T-cell (primary cell): ENCODE measurements at regions not wholly inside any gene's neighbourhood (a gene's known extent, or its start where the extent isn't known, plus 50 kb on each side); places are given as distances from the start of the nearest gene placed in this dataset.

Experiments used
- ATAC-seq, 4 experiments: fragments of 200-7000 bp in 3 of 4; fragments of 150-1000 bp in 1 of 4; cut with Tn5 transposase; replicated peaks in 1 of 4; 1 replicate in 3 of 4; 2 replicates in 1 of 4; pipeline ENCODE4 v1.10.0; 2021; ENCODE audit warnings: moderate library complexity in 3 of 4, mild to moderate bottlenecking in 2 of 4, moderate number of reproducible peaks in 1 of 4
- CTCF ChIA-PET, 2 donors: fragments of 300-600 bp; sonication (Branson Sonifier 250); formaldehyde crosslinking; loops; one replicate each; lab custom pipeline; 2022; ENCODE audit warnings: antibody characterized with exemption in 2 of 2; lab: Charles Lee
- POLR2A ChIA-PET, 2 donors: fragments of 300-600 bp; sonication (Branson Sonifier 250); formaldehyde crosslinking; loops; one replicate each; lab custom pipeline; 2022; ENCODE audit warnings: antibody characterized with exemption in 2 of 2; lab: Charles Lee
- DNase-seq, 35 experiments: peaks; one replicate each; pipeline versions ENCODE4 v3.0.0 to v3.0.0-alpha.2; 2013 to 2023
- H3K27ac ChIP-seq: one replicate; pipeline ENCODE4 v1.5.1; 2013; ENCODE audit warnings: low read length
- H3K27me3 ChIP-seq, 2 experiments: replicated peaks in 1 of 2; 1 replicate in 1 of 2; 2 replicates in 1 of 2; pipeline versions ENCODE4 v1.6.1 to v1.7.0; 2013; ENCODE audit warnings: low read length in 1 of 2, mixed read lengths in 1 of 2; ENCODE audit not compliant: control insufficient read depth in 2 of 2, insufficient read depth in 2 of 2; ENCODE audit errors: extremely low read depth in 1 of 2
- H3K36me3 ChIP-seq, 2 donors: 1 replicate in 1 of 2; 2 replicates in 1 of 2; pipeline versions ENCODE4 v1.6.1 to v1.7.0; 2013; ENCODE audit warnings: low read length in 1 of 2; ENCODE audit not compliant: control insufficient read depth in 2 of 2, insufficient read depth in 1 of 2; ENCODE audit errors: extremely low read depth in 1 of 2
- H3K4me1 ChIP-seq, 2 experiments: 1 replicate in 1 of 2; 2 replicates in 1 of 2; pipeline versions ENCODE4 v1.6.1 to v1.7.0; 2013; ENCODE audit warnings: low read length in 2 of 2, mixed read lengths in 1 of 2; ENCODE audit not compliant: insufficient read depth in 2 of 2, control insufficient read depth in 1 of 2; ENCODE audit errors: extremely low read depth in 1 of 2
- H3K4me3 ChIP-seq, 2 donors: 1 replicate in 1 of 2; 2 replicates in 1 of 2; pipeline versions ENCODE4 v1.5.1 to v1.7.0; 2013; ENCODE audit warnings: mild to moderate bottlenecking in 2 of 2, low read length in 1 of 2, moderate library complexity in 1 of 2; ENCODE audit not compliant: control insufficient read depth in 1 of 2; ENCODE audit errors: extremely low read depth in 1 of 2
- H3K9me3 ChIP-seq: 2 replicates; pipeline ENCODE4 v1.7.0; 2013
- H3K27ac Mint-ChIP-seq, 2 donors: one replicate each; pipeline ENCODE4 v1.8.0; 2020 to 2021; ENCODE audit warnings: mild to moderate bottlenecking in 2 of 2, mixed read lengths in 2 of 2
- H3K27me3 Mint-ChIP-seq, 2 donors: one replicate each; pipeline ENCODE4 v1.8.0; 2021 to 2022; ENCODE audit warnings: mixed read lengths in 2 of 2
- H3K36me3 Mint-ChIP-seq: one replicate; pipeline ENCODE4 v1.8.0; 2021; ENCODE audit warnings: mixed read lengths
- H3K4me1 Mint-ChIP-seq, 3 donors: one replicate each; pipeline ENCODE4 v1.8.0; 2020 to 2022; ENCODE audit warnings: mixed read lengths in 3 of 3, mild to moderate bottlenecking in 1 of 3
- H3K4me3 Mint-ChIP-seq, 3 donors: one replicate each; pipeline ENCODE4 v1.8.0; 2020 to 2022; ENCODE audit warnings: mild to moderate bottlenecking in 3 of 3, mixed read lengths in 3 of 3, moderate library complexity in 3 of 3
- H3K9me3 Mint-ChIP-seq, 3 donors: one replicate each; pipeline ENCODE4 v1.8.0; 2020 to 2022; ENCODE audit warnings: mixed read lengths in 3 of 3
- WGBS: methylation state at CpG from one replicate; pipeline ENCODE4 v1.1.5; 2013; ENCODE audit warnings: missing lambda C conversion rate; ENCODE audit not compliant: insufficient coverage; 5-methylcytosine and 5-hydroxymethylcytosine counted together

DNA sequence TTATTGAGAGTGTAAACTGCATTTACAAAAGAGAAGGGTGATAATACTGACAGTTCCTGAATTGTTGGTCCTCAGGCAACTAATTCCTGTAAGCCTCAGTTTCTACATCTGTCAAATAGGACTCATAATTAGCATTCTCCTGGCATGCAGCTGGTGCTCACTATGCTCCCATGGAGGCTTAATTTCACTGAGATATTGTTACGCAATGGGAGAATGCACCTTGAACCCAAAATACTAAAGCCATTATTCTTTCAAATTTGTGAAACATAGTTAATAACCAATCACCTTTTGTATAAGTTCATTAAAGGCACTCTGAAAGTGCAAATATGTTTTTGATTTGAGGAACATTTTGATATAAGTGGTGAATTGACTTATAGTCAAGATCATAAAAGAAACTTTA is 985.5 kb downstream of the CDH11 start:
- H3K27me3 Mint-ChIP-seq, result no peaks in the 10 kb centered on the region
- ChIA-PET CTCF (no interaction called here), POLR2A (no interaction called here)
- Histone ChIP-seq H3K27me3 (no peaks in the 10 kb centered on the region), H3K27ac (no peak overlapping the region), H3K9me3 (no peaks in the 10 kb centered on the region), H3K36me3 (no peaks in the 10 kb centered on the region), H3K4me3 (no peak overlapping the region), H3K4me1 (no peaks in the 10 kb centered on the region)
- H3K36me3 Mint-ChIP-seq, result no peaks in the 10 kb centered on the region
- DNase-seq, result no peak
- peaks cover 17 to 24% (median 23%) of the 10 kb centered on the region in 3 donors for H3K9me3 Mint-ChIP-seq
- no peak overlapping the region for H3K27ac Mint-ChIP-seq
- ATAC-seq, result no peak
- no peak overlapping the region for H3K4me3 Mint-ChIP-seq
- no CpG with 5 or more reads among the region's 1 CpG for whole genome bisulfite sequencing
- no peaks in the 10 kb centered on the region for H3K4me1 Mint-ChIP-seq

DNA sequence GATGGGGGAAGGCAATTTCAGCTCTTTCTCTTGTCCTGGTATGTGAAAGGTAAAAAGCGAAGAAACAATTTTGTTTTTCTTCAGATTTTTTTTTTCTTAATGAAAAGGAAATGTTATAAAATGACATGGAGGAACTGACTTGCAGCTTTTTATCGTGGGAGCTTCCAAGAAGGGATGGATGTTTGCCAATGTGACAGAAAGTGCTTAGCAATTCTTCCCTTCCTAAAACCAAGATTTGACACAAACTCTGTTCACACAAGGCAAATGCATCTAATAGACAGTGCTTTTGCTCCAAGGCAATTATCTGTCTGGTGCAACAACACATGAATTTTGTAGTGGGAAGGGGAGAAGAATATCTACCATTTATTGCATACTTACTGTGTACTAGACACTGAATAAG is 988.5 kb downstream of the CDH11 start:
- H3K36me3 Mint-ChIP-seq, result no peaks in the 10 kb centered on the region
- ChIA-PET CTCF (no interaction called here), POLR2A (no interaction called here)
- Histone ChIP-seq H3K9me3 (no peaks in the 10 kb centered on the region), H3K27ac (no peak overlapping the region), H3K4me3 (no peak overlapping the region), H3K27me3 (no peaks in the 10 kb centered on the region), H3K4me1 (no peaks in the 10 kb centered on the region), H3K36me3 (no peaks in the 10 kb centered on the region)
- no peaks in the 10 kb centered on the region for H3K27me3 Mint-ChIP-seq
- no peak overlapping the region for H3K27ac Mint-ChIP-seq
- no peak for DNase-seq
- H3K9me3 Mint-ChIP-seq, result peaks cover 15 to 25% (median 17%) of the 10 kb centered on the region in 3 donors
- H3K4me3 Mint-ChIP-seq, result no peak overlapping the region
- ATAC-seq, result no peak
- H3K4me1 Mint-ChIP-seq, result no peaks in the 10 kb centered on the region
- WGBS, result 83% methylated on average over 1 of the region's 2 CpGs

DNA sequence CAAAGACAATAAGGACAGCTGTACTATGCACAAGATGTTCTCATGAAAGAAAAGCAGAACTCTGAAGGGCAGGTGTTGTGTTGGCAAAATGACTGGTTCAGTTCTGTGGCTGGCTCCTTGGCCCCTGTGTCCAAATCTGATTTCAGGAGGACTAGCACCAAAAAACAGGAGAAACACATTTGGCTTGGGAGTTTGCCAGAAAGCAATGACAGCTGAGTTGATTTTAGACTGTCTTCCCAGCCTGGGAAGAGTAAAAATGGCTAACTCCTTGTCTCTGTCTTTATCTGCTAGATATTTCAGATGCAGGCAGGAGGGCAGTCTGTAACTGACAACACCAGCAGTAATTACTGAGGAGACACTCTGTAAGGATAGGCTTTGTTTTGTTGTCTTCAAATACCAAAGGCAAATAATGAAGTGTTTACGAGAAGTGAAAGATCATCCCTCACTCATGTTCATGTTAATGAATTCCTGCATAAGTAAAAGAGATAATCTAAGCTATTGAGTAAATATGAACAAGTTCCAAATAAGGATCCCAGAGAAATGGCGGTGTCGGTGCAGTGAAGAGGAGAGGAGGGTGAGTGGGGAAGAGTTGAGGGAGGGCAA is 989.0 kb downstream of the CDH11 start:
- Histone ChIP-seq H3K27me3 (no peaks in the 10 kb centered on the region), H3K4me1 (no peaks in the 10 kb centered on the region), H3K4me3 (no peak overlapping the region), H3K36me3 (no peaks in the 10 kb centered on the region), H3K9me3 (no peaks in the 10 kb centered on the region), H3K27ac (no peak overlapping the region)
- no peaks in the 10 kb centered on the region for H3K27me3 Mint-ChIP-seq
- no peaks in the 10 kb centered on the region for H3K4me1 Mint-ChIP-seq
- 95% methylated on average over 2 of the region's 3 CpGs for WGBS
- no peak overlapping the region for H3K4me3 Mint-ChIP-seq
- DNase-seq, result no peak
- ATAC-seq, result no peak
- POLR2A ChIA-PET, result interaction anchor here in 1 of 2 donors (0.6 kb wide), 1 partner anchor 218 kb away, joined by 5 read pairs; no protein-coding TSS in a partner anchor
- peaks cover 12 to 25% (median 17%) of the 10 kb centered on the region in 3 donors for H3K9me3 Mint-ChIP-seq
- CTCF ChIA-PET, result no interaction called here
- no peak overlapping the region for H3K27ac Mint-ChIP-seq
- H3K36me3 Mint-ChIP-seq, result no peaks in the 10 kb centered on the region

DNA sequence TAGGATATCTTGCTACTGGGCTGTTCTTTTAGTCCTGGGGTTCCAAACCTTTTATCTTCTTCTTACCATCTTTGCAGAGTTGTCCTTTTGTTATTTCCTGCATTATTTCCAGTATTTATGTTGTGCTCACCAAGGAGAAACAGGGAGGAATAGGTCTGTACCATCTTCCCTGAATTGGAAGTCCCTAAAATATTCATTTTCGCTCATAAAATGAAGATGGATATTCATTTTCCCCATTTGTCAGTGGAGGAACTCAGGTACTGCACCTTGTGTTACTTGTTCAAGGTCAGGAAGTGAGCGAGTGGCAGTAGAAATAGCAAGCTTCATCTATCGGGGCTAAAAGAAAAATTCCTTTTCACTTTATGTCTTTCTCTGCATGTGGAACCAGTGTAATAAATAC is 989.7 kb downstream of the CDH11 start:
- CTCF ChIA-PET, result no interaction called here
- Mint-ChIP-seq H3K9me3 (peaks cover 9 to 25% (median 17%) of the 10 kb centered on the region in 3 donors), H3K27ac (no peak overlapping the region), H3K4me1 (no peaks in the 10 kb centered on the region), H3K4me3 (no peak overlapping the region), H3K36me3 (no peaks in the 10 kb centered on the region), H3K27me3 (no peaks in the 10 kb centered on the region)
- ATAC-seq (no peak), DNase-seq (no peak)
- Histone ChIP-seq H3K36me3 (no peaks in the 10 kb centered on the region), H3K4me3 (no peak overlapping the region), H3K27ac (no peak overlapping the region), H3K4me1 (no peaks in the 10 kb centered on the region), H3K9me3 (no peaks in the 10 kb centered on the region), H3K27me3 (no peaks in the 10 kb centered on the region)
- POLR2A ChIA-PET, result no interaction called here
- WGBS, result no CpG with 5 or more reads among the region's 3 CpGs

DNA sequence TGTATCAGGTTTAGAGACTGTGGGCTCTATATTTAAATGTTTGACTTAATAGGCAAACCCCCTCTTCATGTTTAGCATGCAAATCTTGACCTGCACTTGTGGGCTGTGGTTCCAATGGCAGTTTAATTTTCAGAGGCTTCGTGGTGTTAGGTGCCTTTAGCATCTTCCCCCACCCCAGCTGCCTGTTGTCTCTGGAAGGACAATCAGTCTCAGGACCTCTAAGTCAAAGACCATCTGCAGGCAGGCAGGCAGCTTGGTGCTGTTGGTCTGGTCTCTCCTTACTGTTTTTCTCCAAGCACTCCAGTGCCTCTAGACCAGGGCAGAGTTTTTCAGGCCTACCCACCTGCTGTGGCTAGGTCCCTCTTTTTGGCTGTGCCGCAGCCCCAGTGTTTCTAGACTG is 990.4 kb downstream of the CDH11 start:
- Mint-ChIP-seq H3K4me3 (no peak overlapping the region), H3K9me3 (peaks cover 9 to 25% (median 17%) of the 10 kb centered on the region in 3 donors), H3K27me3 (no peaks in the 10 kb centered on the region), H3K4me1 (no peaks in the 10 kb centered on the region), H3K27ac (no peak overlapping the region), H3K36me3 (no peaks in the 10 kb centered on the region)
- WGBS, result 20% methylated on average over 1 of the region's 2 CpGs
- no peak overlapping the region for H3K27ac ChIP-seq
- ChIA-PET CTCF (no interaction called here), POLR2A (no interaction called here)
- H3K9me3 ChIP-seq, result no peaks in the 10 kb centered on the region
- H3K36me3 ChIP-seq, result no peaks in the 10 kb centered on the region
- ATAC-seq (no peak), DNase-seq (no peak)
- H3K4me3 ChIP-seq, result no peak overlapping the region
- H3K27me3 ChIP-seq, result no peaks in the 10 kb centered on the region
- no peaks in the 10 kb centered on the region for H3K4me1 ChIP-seq

DNA sequence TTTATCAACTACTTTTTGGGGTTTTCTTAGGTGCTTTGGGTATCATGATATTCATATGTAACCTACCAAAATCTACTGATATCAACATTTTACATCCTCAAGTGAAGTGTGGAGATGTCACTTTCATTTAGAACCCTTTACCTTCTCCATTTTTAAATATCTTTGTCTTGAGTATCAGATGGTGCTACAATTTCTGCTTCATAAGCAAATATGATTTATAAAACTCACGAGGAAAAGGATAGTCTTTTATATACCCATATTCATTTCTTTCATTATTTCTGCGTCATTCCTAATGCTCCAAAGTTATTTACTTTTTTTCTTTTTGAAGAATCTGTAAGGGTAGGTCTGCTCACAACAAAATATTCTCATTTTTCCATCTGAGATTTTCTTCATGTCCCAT is 991.7 kb downstream of the CDH11 start:
- DNase-seq (no peak), ATAC-seq (no peak)
- Histone ChIP-seq H3K4me3 (no peak overlapping the region), H3K27ac (no peak overlapping the region), H3K9me3 (no peaks in the 10 kb centered on the region), H3K36me3 (no peaks in the 10 kb centered on the region), H3K4me1 (no peaks in the 10 kb centered on the region), H3K27me3 (no peaks in the 10 kb centered on the region)
- Mint-ChIP-seq H3K36me3 (no peaks in the 10 kb centered on the region), H3K4me3 (no peak overlapping the region), H3K27me3 (no peaks in the 10 kb centered on the region), H3K9me3 (peaks cover 4 to 23% (median 12%) of the 10 kb centered on the region in 3 donors), H3K4me1 (no peaks in the 10 kb centered on the region), H3K27ac (no peak overlapping the region)
- CTCF ChIA-PET, result no interaction called here
- WGBS, result no CpG with 5 or more reads among the region's 2 CpGs
- POLR2A ChIA-PET, result no interaction called here

DNA sequence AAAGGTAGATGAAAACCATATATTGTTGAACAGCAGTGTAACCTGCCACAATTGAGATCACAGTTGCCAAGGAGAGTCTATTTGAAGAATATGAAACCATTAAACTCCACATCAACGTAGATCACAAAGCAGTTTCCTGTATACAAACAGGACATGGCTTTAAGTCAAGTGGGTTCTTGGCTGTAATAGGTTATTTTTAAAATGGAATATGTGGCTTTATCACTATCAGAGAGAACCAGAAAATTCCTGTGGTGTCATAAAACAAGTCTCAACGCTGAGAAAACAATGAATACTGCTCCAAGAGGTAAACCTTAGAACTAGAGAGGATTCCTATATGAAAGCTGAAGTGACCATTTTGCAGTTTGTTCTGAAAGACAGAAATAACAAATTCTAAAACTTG is 999.7 kb downstream of the CDH11 start:
- no peaks in the 10 kb centered on the region for H3K27me3 Mint-ChIP-seq
- 0% methylated on average over 1 of the region's 2 CpGs for WGBS

More for the DNA sequence above, 999.7 kb downstream of the CDH11 start:
- Histone ChIP-seq H3K4me3 (no peak overlapping the region), H3K9me3 (no peaks in the 10 kb centered on the region), H3K36me3 (no peaks in the 10 kb centered on the region), H3K27me3 (no peaks in the 10 kb centered on the region), H3K4me1 (no peaks in the 10 kb centered on the region), H3K27ac (no peak overlapping the region)
- H3K4me3 Mint-ChIP-seq, result no peak overlapping the region
- CTCF ChIA-PET, result no interaction called here
- H3K36me3 Mint-ChIP-seq, result no peaks in the 10 kb centered on the region
- POLR2A ChIA-PET, result no interaction called here
- peaks cover 9 to 37% (median 13%) of the 10 kb centered on the region in 3 donors for H3K9me3 Mint-ChIP-seq
- H3K4me1 Mint-ChIP-seq, result no peaks in the 10 kb centered on the region
- DNase-seq (no peak), ATAC-seq (no peak)
- no peak overlapping the region for H3K27ac Mint-ChIP-seq
